ENCODE measurements at regions not wholly inside any gene's neighbourhood (a gene's known extent, or its start where the extent isn't known, plus 50 kb on each side); places are given as distances from the start of the nearest gene placed in this dataset.

DNA sequence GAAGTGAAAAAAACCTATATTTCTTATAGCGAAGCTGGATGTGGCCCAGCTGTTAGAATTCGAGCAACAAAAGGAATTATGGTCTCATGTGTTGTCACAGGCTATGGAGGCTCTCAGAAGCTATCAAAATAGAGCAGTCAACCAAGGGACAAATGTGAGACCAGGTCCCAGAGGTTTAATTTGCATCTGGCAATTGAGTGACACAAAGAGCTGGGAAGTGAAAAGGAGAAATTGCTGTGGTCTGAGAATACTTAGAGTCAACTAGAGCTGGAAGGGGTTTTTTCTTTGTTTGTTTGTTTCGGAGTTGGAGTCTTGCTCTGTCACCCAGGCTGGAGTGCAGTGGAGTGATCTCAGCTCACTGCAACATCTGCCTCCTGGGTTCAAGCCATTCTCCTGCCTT lies 61.3 kb upstream of the SMAD3 start:
- DNase-seq (ENCODE audit: extremely low read depth, low read depth) = no peak
- H3K4me3 ChIP-seq (replicated peaks; ENCODE audit: low read depth, low read length) = no peak overlapping the region
- no peak for TF ChIP-seq CTCF (IDR thresholded peaks at IDR 0.05; ENCODE audit: low read depth, low read length, missing control alignments)

DNA sequence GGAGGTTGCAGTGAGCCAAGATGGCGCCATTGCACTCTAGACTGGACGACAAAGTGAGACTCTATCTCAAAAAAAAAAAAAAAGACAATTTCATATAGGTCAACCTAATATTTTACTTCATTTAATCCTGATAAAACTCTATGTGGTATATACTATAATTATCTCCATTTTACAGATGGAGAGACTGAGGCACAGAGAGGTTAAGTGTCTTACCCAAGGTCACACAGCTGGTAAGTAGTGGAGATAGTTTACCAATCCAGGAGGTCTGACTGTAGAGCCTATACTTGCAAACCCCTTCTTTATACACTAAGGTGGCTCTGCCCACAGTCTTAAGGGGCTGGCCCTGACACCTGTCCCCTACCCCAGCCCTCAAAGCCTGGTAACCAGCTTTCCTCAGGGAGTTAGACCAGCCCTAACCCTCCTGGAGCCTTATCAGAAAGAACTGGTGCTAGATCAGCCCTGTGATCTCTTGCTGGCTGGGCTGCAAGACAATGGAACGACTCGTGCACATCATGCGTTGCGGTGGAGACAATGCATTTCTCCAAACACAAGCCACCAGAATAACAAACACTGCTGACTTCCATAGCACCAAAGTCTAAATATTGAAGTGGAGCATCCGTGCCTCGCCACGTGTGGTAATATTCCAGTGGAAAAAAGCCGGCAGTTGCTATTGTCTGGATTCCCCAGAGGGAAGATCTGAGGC lies 60.0 kb upstream of the SMAD3 start:
- H3K4me3 ChIP-seq (replicated peaks; ENCODE audit: low read depth, low read length) = no peak overlapping the region
- no peak for DNase-seq (ENCODE audit: extremely low read depth, low read depth)
- no peak for TF ChIP-seq CTCF (IDR thresholded peaks at IDR 0.05; ENCODE audit: low read depth, low read length, missing control alignments)

GRCh38 chr15:67006083-67007065 lies 59.0 kb upstream of the SMAD3 start:
- H3K4me3 ChIP-seq (replicated peaks; ENCODE audit: low read depth, low read length) = no peak overlapping the region
- no peak for TF ChIP-seq CTCF (IDR thresholded peaks at IDR 0.05; ENCODE audit: low read depth, low read length, missing control alignments)
- DNase-seq (ENCODE audit: extremely low read depth, low read depth) = no peak

DNA sequence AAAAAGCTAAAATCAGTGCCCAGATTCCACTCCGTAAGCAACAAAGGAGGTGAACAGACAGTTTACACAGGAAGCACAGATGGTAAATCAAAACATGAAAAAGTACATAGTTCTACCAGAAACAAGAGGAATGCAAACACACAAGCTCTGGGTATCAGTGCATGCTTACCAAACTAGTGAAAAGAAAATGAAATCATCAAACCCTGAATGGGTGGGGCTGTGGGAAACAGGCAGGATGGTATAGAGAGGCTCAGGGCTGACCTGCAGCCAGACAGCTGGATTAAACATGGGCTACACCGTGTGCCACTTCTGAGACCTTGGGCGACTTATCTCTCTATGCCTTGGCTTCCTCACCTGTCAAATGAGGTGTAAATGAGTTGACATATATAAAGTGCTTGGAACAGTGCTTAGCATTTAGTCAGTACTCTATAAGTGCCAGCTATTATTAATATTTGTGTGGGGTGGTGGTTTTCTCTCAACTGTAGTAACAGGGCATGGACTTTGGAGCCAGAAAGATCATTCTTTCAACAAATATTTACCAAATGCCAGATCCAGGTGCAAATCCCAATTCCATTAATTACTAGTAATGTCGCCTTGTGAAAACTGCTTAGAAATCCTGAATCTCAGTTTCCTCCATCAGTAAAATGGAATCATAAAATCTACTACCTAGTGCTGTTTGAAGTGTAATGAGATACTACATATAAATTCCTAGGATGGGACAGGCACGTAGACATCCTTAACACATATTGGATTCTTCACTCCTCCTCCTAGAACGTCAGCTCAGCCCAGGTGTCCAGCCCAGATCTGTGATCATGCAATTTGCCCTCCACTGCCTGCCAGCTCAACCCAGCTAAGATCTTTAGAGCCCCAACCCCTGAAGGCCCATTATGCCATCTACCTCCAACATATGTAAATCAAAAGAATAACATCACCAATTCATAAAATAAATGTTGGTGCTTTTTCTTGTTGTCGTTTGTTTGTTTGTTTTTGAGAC lies 55.5 kb upstream of the SMAD3 start:
- no peak for DNase-seq (ENCODE audit: extremely low read depth, low read depth)
- no peak overlapping the region for H3K4me3 ChIP-seq (replicated peaks; ENCODE audit: low read depth, low read length)
- no peak for TF ChIP-seq CTCF (IDR thresholded peaks at IDR 0.05; ENCODE audit: low read depth, low read length, missing control alignments)

- H3K4me3 ChIP-seq (replicated peaks; ENCODE audit: low read depth, low read length) = no peak overlapping the region
- DNase-seq (ENCODE audit: extremely low read depth, low read depth) = no peak
- TF ChIP-seq CTCF (IDR thresholded peaks at IDR 0.05; ENCODE audit: low read depth, low read length, missing control alignments) = no peak
These were observed 54.3 kb upstream of the SMAD3 start for GRCh38 chr15:67010898-67011616.

DNA sequence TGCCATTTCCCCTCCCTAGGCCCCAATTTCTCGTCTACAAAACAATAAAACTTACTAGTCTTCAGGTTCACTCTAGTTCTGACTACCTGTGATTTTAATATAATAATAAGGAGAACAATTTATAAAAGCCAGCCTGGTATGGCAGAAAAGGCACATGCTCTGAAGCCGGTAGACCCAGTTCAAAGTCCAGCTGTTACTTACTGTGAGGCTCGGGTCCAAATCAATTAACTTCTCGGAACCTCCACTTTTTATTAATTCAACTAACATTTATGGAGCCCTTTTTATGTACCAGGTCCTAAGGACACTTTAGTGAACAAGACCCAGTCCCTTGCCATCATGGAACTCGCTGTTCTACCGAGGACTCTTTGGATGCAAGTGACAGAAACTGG lies 53.8 kb upstream of the SMAD3 start:
- no peak for DNase-seq (ENCODE audit: extremely low read depth, low read depth)
- TF ChIP-seq CTCF (IDR thresholded peaks at IDR 0.05; ENCODE audit: low read depth, low read length, missing control alignments) = no peak
- no peak overlapping the region for H3K4me3 ChIP-seq (replicated peaks; ENCODE audit: low read depth, low read length)
